GM21423 (cell line): ENCODE measurements at regions not wholly inside any gene's neighbourhood (a gene's known extent, or its start where the extent isn't known, plus 50 kb on each side); places are given as distances from the start of the nearest gene placed in this dataset.

ENCODE experiments used
- ATAC-seq: cut with Tn5 transposase; IDR thresholded peaks from one replicate; pipeline ENCODE4 v1.9.1; 2021; ENCODE audit warnings: mild to moderate bottlenecking, moderate library complexity; ENCODE audit not compliant: unreplicated experiment

DNA sequence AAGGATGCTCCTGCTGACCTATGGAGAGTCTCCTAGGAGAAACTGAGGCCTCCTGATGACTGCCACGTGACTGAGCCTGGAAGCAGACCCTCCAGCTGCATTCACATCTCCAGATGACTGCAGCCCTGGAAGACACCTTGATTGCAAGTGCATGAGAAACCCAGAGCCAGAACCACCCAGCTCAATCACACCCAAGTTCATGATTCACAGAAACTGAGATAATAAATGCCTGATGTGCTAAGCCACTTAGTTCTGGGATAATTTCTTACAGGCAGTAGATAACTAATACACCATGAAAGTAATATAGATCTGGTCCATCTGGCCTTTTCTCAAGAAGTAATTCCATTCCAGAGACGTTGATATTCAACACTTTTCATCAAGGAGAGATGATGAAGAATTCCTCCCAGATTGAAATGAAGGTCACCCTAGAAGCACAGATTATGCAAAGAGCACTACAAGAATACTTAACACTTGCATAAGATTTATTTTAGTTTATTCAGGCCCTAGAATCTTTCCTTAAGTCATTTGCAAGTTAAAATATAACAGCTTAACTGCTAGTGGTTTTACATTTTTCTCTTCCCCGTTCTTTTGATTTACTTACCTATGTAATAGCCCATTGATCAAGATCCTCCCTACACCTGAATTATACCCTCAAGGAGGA is 208.2 kb upstream of the INHBA start:
- ATAC-seq = no peak

DNA sequence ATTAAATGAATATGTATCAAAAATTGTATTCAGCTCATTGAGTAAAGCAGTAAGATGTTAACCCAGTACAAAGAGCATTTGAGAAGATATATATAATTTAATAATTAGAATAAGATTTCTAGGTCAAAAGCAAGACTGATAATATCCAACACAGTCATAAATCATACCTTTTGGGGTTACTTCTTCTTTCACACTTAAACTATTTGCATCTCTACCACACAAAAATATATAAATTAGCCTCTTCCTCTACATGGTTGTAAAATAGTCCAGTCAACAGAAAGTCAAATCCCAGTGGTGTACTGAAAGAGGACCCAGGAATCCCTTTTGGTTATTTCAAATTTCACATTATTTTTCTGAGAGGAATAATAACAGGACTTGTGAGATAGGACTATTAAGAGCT is 204.6 kb upstream of the INHBA start:
- no peak for ATAC-seq

DNA sequence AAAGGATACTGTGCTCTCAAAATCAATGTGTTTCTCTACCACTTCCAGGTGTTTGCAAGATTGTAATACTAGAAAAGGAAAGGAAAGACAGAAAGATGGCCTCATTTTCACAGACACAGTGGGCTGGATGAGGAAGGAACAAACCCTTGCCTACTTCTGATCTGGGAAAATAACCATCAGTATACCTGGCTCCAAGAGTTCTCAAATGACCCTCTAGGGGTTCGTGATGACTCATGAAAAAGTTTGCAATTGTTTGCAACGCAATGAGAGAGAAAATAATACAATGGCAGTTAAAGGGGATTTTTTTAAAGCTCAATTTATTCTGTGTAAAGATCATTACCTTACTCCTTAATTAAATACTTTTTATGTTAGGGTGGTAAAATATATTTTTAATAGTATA is 197.6 kb upstream of the INHBA start:
- no peak for ATAC-seq

DNA sequence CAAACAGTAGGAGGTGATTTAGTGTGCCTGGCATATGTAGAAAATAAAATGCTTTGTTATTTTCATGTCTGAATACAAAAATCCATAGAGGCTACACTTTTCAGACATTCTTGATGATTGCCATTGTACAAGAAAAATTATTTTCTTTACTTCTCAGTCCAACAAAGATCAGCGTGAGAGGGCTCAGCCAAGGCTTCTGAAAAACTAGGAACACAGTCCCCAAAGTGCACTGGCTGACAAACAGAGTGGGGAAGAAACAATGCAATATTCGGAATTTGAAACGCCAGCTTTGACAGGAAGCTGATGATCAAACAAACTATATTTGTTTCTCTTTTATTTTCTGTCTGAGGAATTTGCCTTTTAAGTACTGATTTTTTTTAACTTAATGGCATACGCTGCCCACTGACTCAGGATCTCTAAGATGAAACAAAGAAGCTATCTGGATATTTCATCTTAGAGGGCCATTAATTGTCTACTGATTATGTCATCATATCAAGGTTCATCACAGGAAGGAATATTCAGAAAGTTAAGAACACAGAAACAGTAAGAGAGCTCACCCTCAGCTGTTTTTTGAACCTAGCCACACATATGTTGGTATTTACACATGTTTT is 197.0 kb upstream of the INHBA start:
- no peak for ATAC-seq

GRCh38 chr7:41893656-41894055 is 190.8 kb upstream of the INHBA start:
- ATAC-seq = no peak

GRCh38 chr7:41892356-41893100 is 189.6 kb upstream of the INHBA start:
- no peak for ATAC-seq

DNA sequence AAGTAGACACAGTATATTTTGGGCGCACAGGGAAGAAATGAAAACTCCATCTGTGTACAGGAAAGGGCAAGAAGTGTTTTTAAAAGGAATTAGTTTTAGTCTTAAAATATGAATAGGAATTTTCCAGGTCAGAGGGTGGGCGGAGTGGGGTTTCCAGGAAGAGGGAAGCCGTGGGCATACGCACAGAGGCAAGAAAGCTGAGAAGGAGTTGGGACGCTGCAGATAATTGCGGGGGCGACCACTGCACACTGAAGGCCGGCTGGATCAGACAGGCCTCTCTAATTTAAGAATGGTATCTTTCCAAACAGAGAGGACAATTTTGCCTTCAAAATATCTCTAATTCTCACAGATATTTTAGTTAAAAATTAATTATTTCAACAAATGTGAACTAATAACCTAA is 189.1 kb upstream of the INHBA start:
- ATAC-seq = no peak

DNA sequence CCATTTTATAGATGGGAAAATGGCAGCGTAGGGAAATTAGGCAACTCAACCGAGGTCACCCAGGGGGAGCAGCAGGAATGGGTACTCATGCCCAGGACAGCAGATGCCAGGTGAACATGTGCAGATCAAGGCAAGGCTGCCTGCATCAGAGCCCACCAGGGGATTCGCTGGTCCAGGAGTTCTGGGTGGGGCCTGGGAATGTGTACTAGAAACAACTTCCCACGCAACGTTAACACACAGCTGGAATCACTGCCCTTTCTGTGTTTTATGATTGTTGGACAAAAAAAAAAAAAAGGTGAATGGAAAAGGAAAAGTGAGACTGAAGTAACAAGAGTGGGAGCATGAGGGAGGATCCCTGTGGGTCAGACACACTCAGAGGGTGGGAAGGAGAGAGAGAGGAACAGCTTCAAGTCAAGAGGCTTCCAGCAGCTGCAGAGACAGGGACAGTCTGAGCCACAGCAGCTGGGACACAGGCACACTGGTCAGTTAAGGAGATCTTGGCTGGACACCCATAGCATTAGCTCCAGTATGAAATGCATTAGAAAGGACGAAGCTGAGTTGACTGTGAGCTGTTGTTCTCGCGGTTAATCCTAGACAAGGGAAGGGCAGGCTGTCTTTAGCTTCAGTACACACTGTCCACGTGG is 187.9 kb upstream of the INHBA start:
- no peak for ATAC-seq

- ATAC-seq = no peak
Measured at GRCh38 chr7:41889472-41889871, 186.6 kb upstream of the INHBA start.

DNA sequence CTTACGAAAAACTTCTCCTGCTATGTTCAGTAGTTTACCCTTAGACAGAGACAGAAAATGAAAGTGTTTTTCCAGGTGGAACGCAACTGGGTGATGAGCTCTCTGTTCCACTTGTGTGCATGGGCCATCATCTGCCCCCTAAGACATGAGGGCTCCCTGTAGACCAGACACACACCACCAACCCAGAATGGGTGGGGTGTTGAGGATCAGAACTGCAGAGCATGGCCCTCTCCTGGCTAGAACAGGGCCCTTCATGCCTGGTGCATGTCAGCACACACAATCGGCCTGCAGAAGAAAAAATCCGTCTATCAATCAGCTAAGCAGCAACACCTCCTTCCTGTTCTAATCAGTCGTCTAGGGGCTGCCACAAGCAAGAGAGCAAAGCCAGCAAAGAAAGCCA is 186.2 kb upstream of the INHBA start:
- peak; percentile 65 for ATAC-seq

- no peak for ATAC-seq
Measured at GRCh38 chr7:41887416-41887815, 184.5 kb upstream of the INHBA start.

DNA sequence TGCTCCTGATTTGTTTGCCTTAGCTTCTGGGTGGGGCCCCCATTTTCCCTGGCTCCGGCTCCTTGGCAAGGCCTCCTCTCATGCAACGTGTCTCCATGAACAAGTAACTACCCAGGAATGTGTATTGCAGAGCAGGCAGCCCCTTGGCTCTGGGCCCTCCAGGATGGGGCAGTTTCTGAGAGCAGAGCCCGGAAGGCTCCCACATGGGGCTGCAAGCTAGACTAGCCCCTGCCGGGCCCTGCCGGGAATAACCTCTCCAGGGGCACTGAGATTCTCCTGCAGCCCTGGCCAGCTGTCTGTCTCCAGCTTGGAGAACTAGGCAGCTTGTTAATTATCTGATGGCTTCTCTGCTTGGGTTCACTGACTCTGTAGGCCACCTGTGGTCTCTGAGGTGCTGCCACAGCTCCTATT is 184.0 kb upstream of the INHBA start:
- ATAC-seq = no peak

GRCh38 chr7:41886262-41886900 is 183.5 kb upstream of the INHBA start:
- ATAC-seq = no peak

DNA sequence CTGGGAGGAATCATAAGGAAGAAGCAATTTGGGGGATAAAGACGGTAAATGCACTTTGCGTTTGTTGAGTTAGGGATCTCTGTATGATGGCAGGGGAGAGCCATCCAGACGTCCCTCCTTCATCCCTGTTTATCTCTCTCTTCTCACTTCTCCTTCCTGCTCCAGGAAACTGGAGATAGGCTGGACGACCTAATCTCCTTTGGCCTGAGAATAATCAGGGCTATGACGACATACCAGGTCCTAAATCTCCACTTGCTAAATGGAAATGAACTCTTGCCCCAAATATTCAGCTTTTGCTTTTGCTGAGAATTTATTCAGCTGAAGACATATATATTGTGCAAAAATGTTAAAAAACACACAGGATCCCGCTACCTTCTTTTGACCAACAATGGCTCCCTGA is 182.9 kb upstream of the INHBA start:
- no peak for ATAC-seq

DNA sequence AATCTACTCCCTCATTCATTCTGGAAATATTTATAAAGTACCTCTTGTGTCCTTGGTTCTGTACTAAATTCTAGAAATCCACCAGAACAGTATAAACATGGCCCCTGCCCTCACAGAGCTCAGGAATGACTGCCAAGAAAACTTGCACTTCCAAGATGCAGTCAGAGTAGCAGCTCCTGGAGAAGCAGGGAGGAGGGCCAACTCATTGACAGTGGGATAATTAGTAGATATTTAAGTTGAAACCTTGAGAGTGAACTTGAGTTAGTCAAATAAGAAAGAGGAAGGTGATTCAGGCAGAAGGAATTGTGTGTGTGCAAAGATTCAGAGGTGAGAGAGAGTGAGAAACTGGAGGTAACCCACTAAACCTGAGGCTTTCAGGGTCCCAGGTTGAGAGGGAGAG is 182.2 kb upstream of the INHBA start:
- no peak for ATAC-seq

- peak; percentile 33 for ATAC-seq
Measured at GRCh38 chr7:41882745-41883420, 180.0 kb upstream of the INHBA start.

- ATAC-seq = peak; percentile 10
Measured at GRCh38 chr7:41882256-41882655, 179.4 kb upstream of the INHBA start.

GRCh38 chr7:41881331-41882130 is 178.6 kb upstream of the INHBA start:
- peak; percentile 93 for ATAC-seq

DNA sequence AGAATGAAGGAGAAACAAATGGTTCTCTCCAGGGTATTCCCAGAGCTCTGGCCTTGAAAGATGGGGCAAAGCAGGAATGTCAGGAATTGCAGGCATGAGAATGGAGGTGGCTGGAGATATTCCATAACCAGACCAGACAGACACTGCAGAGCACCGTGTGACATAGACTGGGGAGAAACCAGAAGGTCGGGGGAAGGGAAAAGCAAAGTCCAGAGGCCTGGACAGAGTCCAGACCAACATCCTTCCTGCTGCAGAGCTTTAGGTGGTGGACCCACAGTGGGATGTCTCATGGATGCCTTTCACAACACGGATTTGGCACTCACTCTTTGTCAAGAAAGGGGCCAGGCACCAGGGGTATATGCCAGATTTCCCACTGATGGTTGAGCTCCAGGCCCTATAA is 177.2 kb upstream of the INHBA start:
- no peak for ATAC-seq

GRCh38 chr7:41879403-41879802 is 176.5 kb upstream of the INHBA start:
- no peak for ATAC-seq
